NCI-H526 (cell line): ENCODE measurements at regions not wholly inside any gene's neighbourhood (a gene's known extent, or its start where the extent isn't known, plus 50 kb on each side); places are given as distances from the start of the nearest gene placed in this dataset.
A peak's percentile ranks its signal among the peaks of the same experiment; 100 is the strongest.

Source experiments
- DNase-seq, 2 experiments: peaks; one replicate each; lab custom pipeline; 2025; lab: John Stamatoyannopoulos, UW

GRCh38 chr6:21381331-21381963, 212.1 kb upstream of the SOX4 start:
- no peak for DNase-seq

- DNase-seq, result peak; percentile 21 to 60
Measured at GRCh38 chr6:21382821-21383449, 210.6 kb upstream of the SOX4 start.

- DNase-seq, result no peak
Measured at GRCh38 chr6:21383450-21384085, 210.0 kb upstream of the SOX4 start.

- DNase-seq, result no peak
Measured at GRCh38 chr6:21384216-21384615, 209.3 kb upstream of the SOX4 start.

GRCh38 chr6:21386744-21387143, 206.8 kb upstream of the SOX4 start:
- DNase-seq, result no peak

GRCh38 chr6:21390532-21391213, 202.9 kb upstream of the SOX4 start:
- no peak for DNase-seq

- no peak for DNase-seq
Measured at GRCh38 chr6:21392177-21392576, 201.4 kb upstream of the SOX4 start.

- no peak for DNase-seq
Measured at GRCh38 chr6:21393441-21394165, 199.9 kb upstream of the SOX4 start.

GRCh38 chr6:21395121-21395520, 198.4 kb upstream of the SOX4 start:
- no peak for DNase-seq

GRCh38 chr6:21396313-21396712, 197.2 kb upstream of the SOX4 start:
- DNase-seq, result no peak

GRCh38 chr6:21398741-21399325, 194.7 kb upstream of the SOX4 start:
- no peak for DNase-seq

GRCh38 chr6:21402368-21402767, 191.2 kb upstream of the SOX4 start:
- no peak for DNase-seq

GRCh38 chr6:21404577-21404976, 189.0 kb upstream of the SOX4 start:
- no peak for DNase-seq

- no peak for DNase-seq
Measured at GRCh38 chr6:21406316-21406715, 187.2 kb upstream of the SOX4 start.

- no peak for DNase-seq
Measured at GRCh38 chr6:21409231-21409630, 184.3 kb upstream of the SOX4 start.

GRCh38 chr6:21413428-21413827, 180.1 kb upstream of the SOX4 start:
- no peak for DNase-seq

- DNase-seq, result peak in 1 of 2 experiments; percentile 13
Measured at GRCh38 chr6:21414065-21414464, 179.5 kb upstream of the SOX4 start.

GRCh38 chr6:21420146-21420878, 173.2 kb upstream of the SOX4 start:
- DNase-seq, result no peak

- DNase-seq, result no peak
Measured at GRCh38 chr6:21420926-21421325, 172.6 kb upstream of the SOX4 start.

GRCh38 chr6:21423106-21423854, 170.3 kb upstream of the SOX4 start:
- peak; percentile 96 to 97 for DNase-seq
